GM23338 (cell line): ENCODE measurements at regions not wholly inside any gene's neighbourhood (a gene's known extent, or its start where the extent isn't known, plus 50 kb on each side); places are given as distances from the start of the nearest gene placed in this dataset.

Experiments used
- ATAC-seq: fragments of 200-7000 bp; cut with Tn5 transposase; 3 replicates; pipeline ENCODE4 v1.9.1; 2020
- DNase-seq: peaks from one replicate; pipeline ENCODE4 v3.0.0-alpha.2; 2015; ENCODE audit warnings: low spot score
- H2AFZ ChIP-seq: fragments of 200-600 bp; sonication (generic); 2 replicates; pipeline ENCODE4 v1.8.0; 2016; ENCODE audit warnings: antibody characterized with exemption, mild to moderate bottlenecking, moderate library complexity
- H3F3A ChIP-seq: fragments of 200-600 bp; sonication (generic); replicated peaks from 2 replicates; pipeline ENCODE4 v1.8.0; 2017; ENCODE audit warnings: antibody characterized with exemption, mixed run types, low read depth
- H3K27ac ChIP-seq: fragments of 200-600 bp; sonication (generic); 2 replicates; pipeline ENCODE4 v1.6.1; 2016; ENCODE audit warnings: low read depth
- H3K27me3 ChIP-seq: fragments of 200-600 bp; sonication (generic); 2 replicates; pipeline ENCODE4 v1.8.0; 2016; ENCODE audit warnings: mild to moderate bottlenecking, mixed run types, moderate library complexity; ENCODE audit not compliant: insufficient read depth
- H3K36me3 ChIP-seq: fragments of 200-600 bp; sonication (generic); 2 replicates; pipeline ENCODE4 v1.8.0; 2016; ENCODE audit warnings: mild to moderate bottlenecking; ENCODE audit not compliant: insufficient read depth
- H3K4me1 ChIP-seq: fragments of 200-600 bp; sonication (generic); 2 replicates; pipeline ENCODE4 v1.8.0; 2016; ENCODE audit warnings: mild to moderate bottlenecking, moderate library complexity; ENCODE audit not compliant: insufficient read depth
- H3K4me2 ChIP-seq: fragments of 200-600 bp; sonication (generic); 2 replicates; pipeline ENCODE4 v1.7.1; 2017; ENCODE audit warnings: mixed run types
- H3K4me3 ChIP-seq: fragments of 200-600 bp; sonication (generic); 2 replicates; pipeline ENCODE4 v1.6.1; 2016; ENCODE audit warnings: mixed run types
- H3K79me2 ChIP-seq: fragments of 200-600 bp; sonication (generic); replicated peaks from 2 replicates; pipeline ENCODE4 v1.8.0; 2017; ENCODE audit warnings: mild to moderate bottlenecking; ENCODE audit not compliant: insufficient read depth
- H3K9me2 ChIP-seq: fragments of 200-600 bp; sonication (generic); 2 replicates; pipeline ENCODE4 v1.8.0; 2017; ENCODE audit not compliant: insufficient read depth
- H4K20me1 ChIP-seq: fragments of 200-600 bp; sonication (generic); replicated peaks from 2 replicates; pipeline ENCODE4 v1.8.0; 2017; ENCODE audit warnings: mild to moderate bottlenecking; ENCODE audit not compliant: insufficient read depth
- H3K27ac Mint-ChIP-seq: 2 replicates; pipeline ENCODE4 v1.8.0; 2020; ENCODE audit warnings: inconsistent platforms, mild to moderate bottlenecking, moderate library complexity, mixed read lengths
- H3K27me3 Mint-ChIP-seq: 3 replicates; pipeline ENCODE4 v1.8.0; 2022; ENCODE audit warnings: low read depth, mild to moderate bottlenecking, moderate library complexity, mixed read lengths, inconsistent platforms; ENCODE audit not compliant: insufficient read depth, poor library complexity
- H3K36me3 Mint-ChIP-seq: 3 replicates; pipeline ENCODE4 v1.8.0; 2021; ENCODE audit warnings: low read depth, mild to moderate bottlenecking, inconsistent platforms, moderate library complexity, mixed read lengths
- H3K4me1 Mint-ChIP-seq: 3 replicates; pipeline ENCODE4 v1.8.0; 2020; ENCODE audit warnings: mild to moderate bottlenecking, inconsistent platforms, mixed read lengths
- H3K4me3 Mint-ChIP-seq: 3 replicates; pipeline ENCODE4 v1.8.0; 2021; ENCODE audit warnings: moderate library complexity, mild to moderate bottlenecking, inconsistent platforms, mixed read lengths
- H3K9me3 Mint-ChIP-seq: 3 replicates; pipeline ENCODE4 v1.8.0; 2020; ENCODE audit warnings: moderate library complexity, mild to moderate bottlenecking, inconsistent platforms, mixed read lengths
- CREB1 ChIP-seq: fragments of 250-450 bp; sonication (Bioruptor Pico); IDR thresholded peaks from 2 replicates; pipeline ENCODE4 v1.5.0; 2020; ENCODE audit warnings: low read depth, mild to moderate bottlenecking, moderate library complexity
- CTCF ChIP-seq, 2 experiments: fragments of 200-600 bp in 1 of 2; sonication (generic) in 1 of 2; conservative IDR thresholded peaks; 2 replicates each; pipeline versions ENCODE4 v1.5.1 to v1.6.1; 2016 to 2017; ENCODE audit warnings: antibody characterized with exemption in 2 of 2, low read depth in 2 of 2, mild to moderate bottlenecking in 2 of 2, moderate library complexity in 1 of 2
- EZH2 ChIP-seq: fragments of 200-600 bp; sonication (generic); IDR thresholded peaks from one replicate; pipeline ENCODE4 v1.8.0; 2017; ENCODE audit warnings: antibody characterized with exemption, mild to moderate bottlenecking, low read depth; ENCODE audit not compliant: unreplicated experiment
- EZH2phosphoT487 ChIP-seq: fragments of 200-600 bp; sonication (generic); IDR thresholded peaks from one replicate; pipeline ENCODE4 v1.8.1; 2018; ENCODE audit warnings: antibody characterized with exemption; ENCODE audit not compliant: unreplicated experiment
- JUNB ChIP-seq: IDR thresholded peaks from one replicate; pipeline ENCODE4 v1.6.1; 2016; ENCODE audit warnings: antibody characterized with exemption; ENCODE audit not compliant: unreplicated experiment
- NANOG ChIP-seq: IDR thresholded peaks from 2 replicates; pipeline ENCODE4 v1.6.1; 2016; ENCODE audit warnings: antibody characterized with exemption, borderline replicate concordance
- POLR2AphosphoS5 ChIP-seq: IDR thresholded peaks from 2 replicates; pipeline ENCODE4 v1.6.1; 2016; ENCODE audit warnings: antibody characterized with exemption, low read depth
- STAT1 ChIP-seq: IDR thresholded peaks from one replicate; pipeline ENCODE4 v1.6.1; 2016; ENCODE audit warnings: antibody characterized with exemption; ENCODE audit not compliant: unreplicated experiment
- ZNF114 ChIP-seq: fragments of 250-450 bp; sonication (Bioruptor Pico); IDR thresholded peaks from 2 replicates; pipeline ENCODE4 v1.5.0; 2020; ENCODE audit warnings: mild to moderate bottlenecking, moderate library complexity
- ZNF331 ChIP-seq: fragments of 250-450 bp; sonication (Bioruptor Pico); IDR thresholded peaks from 2 replicates; pipeline ENCODE4 v1.5.0; 2020; ENCODE audit warnings: low read depth, mild to moderate bottlenecking, moderate library complexity
- ZNF462 ChIP-seq: fragments of 250-450 bp; sonication (Bioruptor Pico); IDR thresholded peaks from 2 replicates; pipeline ENCODE4 v1.5.0; 2020; ENCODE audit warnings: mild to moderate bottlenecking, moderate library complexity
- TF ChIP-seq, protein P1 (sequence below): IDR thresholded peaks from 2 replicates; pipeline ENCODE4 v1.6.1; 2016; ENCODE audit warnings: antibody characterized with exemption
- TF ChIP-seq, protein P2 (sequence below): IDR thresholded peaks from one replicate; pipeline ENCODE4 v1.6.1; 2018; ENCODE audit warnings: antibody characterized with exemption; ENCODE audit not compliant: unreplicated experiment

GRCh38 chr12:109648521-109648920 is 65.1 kb upstream of the FAM222A start:
- no peaks in the 10 kb centered on the region for H3F3A ChIP-seq
- H3K27me3 ChIP-seq = no peaks in the 10 kb centered on the region
- H3K79me2 ChIP-seq = no peaks in the 10 kb centered on the region
- TF ChIP-seq ZNF114 (no peak), ZNF462 (CRISPR knock-in tag) (no peak), EZH2phosphoT487 (no peak), STAT1 (no peak), JUNB (no peak), POLR2AphosphoS5 (no peak), EZH2 (no peak), CTCF (conservative IDR thresholded peaks at IDR 0.05; ENCODE audit: low read depth in 2 of 2) (no peak), ZNF331 (CRISPR knock-in tag) (no peak), NANOG (no peak), CREB1 (CRISPR knock-in tag) (no peak)
- TF ChIP-seq, protein P1, sequence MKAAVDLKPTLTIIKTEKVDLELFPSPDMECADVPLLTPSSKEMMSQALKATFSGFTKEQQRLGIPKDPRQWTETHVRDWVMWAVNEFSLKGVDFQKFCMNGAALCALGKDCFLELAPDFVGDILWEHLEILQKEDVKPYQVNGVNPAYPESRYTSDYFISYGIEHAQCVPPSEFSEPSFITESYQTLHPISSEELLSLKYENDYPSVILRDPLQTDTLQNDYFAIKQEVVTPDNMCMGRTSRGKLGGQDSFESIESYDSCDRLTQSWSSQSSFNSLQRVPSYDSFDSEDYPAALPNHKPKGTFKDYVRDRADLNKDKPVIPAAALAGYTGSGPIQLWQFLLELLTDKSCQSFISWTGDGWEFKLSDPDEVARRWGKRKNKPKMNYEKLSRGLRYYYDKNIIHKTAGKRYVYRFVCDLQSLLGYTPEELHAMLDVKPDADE = no peak
- TF ChIP-seq, protein P2, sequence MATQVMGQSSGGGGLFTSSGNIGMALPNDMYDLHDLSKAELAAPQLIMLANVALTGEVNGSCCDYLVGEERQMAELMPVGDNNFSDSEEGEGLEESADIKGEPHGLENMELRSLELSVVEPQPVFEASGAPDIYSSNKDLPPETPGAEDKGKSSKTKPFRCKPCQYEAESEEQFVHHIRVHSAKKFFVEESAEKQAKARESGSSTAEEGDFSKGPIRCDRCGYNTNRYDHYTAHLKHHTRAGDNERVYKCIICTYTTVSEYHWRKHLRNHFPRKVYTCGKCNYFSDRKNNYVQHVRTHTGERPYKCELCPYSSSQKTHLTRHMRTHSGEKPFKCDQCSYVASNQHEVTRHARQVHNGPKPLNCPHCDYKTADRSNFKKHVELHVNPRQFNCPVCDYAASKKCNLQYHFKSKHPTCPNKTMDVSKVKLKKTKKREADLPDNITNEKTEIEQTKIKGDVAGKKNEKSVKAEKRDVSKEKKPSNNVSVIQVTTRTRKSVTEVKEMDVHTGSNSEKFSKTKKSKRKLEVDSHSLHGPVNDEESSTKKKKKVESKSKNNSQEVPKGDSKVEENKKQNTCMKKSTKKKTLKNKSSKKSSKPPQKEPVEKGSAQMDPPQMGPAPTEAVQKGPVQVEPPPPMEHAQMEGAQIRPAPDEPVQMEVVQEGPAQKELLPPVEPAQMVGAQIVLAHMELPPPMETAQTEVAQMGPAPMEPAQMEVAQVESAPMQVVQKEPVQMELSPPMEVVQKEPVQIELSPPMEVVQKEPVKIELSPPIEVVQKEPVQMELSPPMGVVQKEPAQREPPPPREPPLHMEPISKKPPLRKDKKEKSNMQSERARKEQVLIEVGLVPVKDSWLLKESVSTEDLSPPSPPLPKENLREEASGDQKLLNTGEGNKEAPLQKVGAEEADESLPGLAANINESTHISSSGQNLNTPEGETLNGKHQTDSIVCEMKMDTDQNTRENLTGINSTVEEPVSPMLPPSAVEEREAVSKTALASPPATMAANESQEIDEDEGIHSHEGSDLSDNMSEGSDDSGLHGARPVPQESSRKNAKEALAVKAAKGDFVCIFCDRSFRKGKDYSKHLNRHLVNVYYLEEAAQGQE = no peak
- ATAC-seq = no peak
- Mint-ChIP-seq H3K36me3 (no peaks in the 10 kb centered on the region), H3K4me1 (peaks cover 13% of the 10 kb centered on the region), H3K27me3 (peaks cover 5% of the 10 kb centered on the region), H3K9me3 (no peaks in the 10 kb centered on the region), H3K27ac (no peak overlapping the region), H3K4me3 (no peak overlapping the region)
- no peak overlapping the region for H3K4me3 ChIP-seq
- no peak for DNase-seq
- H3K4me2 ChIP-seq = no peak overlapping the region
- no peaks in the 10 kb centered on the region for H3K9me2 ChIP-seq
- H2AFZ ChIP-seq = no peak overlapping the region
- H3K27ac ChIP-seq = no peak overlapping the region
- peaks cover 7% of the 10 kb centered on the region; the same call in 1 of the 2 replicates for H3K4me1 ChIP-seq
- H4K20me1 ChIP-seq = no peaks in the 10 kb centered on the region
- H3K36me3 ChIP-seq = no peaks in the 10 kb centered on the region
